Stimulated activated CD8-positive, alpha-beta memory T cell treated with anti-CD3 and anti-CD28 coated beads, Interleukin-7, amount 100 ng/mL, for 48 hours (primary cell): ENCODE measurements at regions not wholly inside any gene's neighbourhood (a gene's known extent, or its start where the extent isn't known, plus 50 kb on each side); places are given as distances from the start of the nearest gene placed in this dataset.

Experiments used
- DNase-seq, 2 donors: peaks; one replicate each; pipeline ENCODE4 v3.0.0-alpha.2; 2020; ENCODE audit warnings: low read depth in 1 of 2; ENCODE audit errors: extremely low read depth in 1 of 2

- DNase-seq, result no peak
Observed at GRCh38 chr16:65545413-65545956, 423.6 kb upstream of the CDH11 start.

- no peak for DNase-seq
Observed at GRCh38 chr16:65543781-65544740, 422.2 kb upstream of the CDH11 start.

- no peak for DNase-seq
Observed at GRCh38 chr16:65541646-65542045, 419.8 kb upstream of the CDH11 start.

DNA sequence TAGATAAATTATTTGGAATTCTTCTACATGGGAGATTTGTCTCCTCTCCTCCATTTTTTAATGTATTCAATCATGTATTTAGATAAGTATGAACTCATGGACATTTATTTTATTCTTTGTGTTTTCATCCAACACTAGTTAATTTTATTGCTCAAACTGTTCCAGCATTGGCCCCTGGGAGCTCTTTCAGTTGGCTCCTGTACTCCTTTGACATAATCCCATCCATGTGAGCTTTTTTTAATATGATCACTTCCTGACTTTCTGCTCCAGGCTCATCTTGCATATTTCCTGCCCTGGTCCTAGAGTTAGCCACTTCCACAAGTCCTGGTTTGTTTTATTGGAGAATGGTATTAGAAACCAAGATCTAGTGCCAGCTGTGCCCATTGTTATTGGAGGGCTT lies 419.0 kb upstream of the CDH11 start:
- no peak for DNase-seq

DNA sequence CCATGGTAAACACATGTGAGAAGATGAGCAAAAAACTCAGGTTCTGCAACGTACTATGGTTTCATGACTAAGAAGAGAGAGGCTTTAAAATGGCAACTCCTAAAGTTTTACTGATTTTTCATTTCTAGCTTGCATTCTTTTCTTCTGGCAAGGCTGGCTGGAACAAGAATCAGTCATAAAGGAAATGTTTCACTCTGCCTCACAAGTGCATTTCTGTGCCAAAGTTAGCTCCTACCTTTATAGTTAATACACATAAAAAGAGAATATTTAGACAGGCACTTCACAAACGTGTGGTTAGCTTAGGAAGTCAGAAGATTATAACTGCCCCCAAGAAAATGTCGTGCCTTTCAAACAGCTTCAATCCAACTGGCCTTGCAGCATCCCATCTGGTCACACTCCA lies 417.1 kb upstream of the CDH11 start:
- DNase-seq, result no peak

GRCh38 chr16:65537336-65537735 lies 415.5 kb upstream of the CDH11 start:
- DNase-seq, result no peak

- no peak for DNase-seq
Observed at GRCh38 chr16:65534121-65534528, 412.3 kb upstream of the CDH11 start.

- no peak for DNase-seq
Observed at GRCh38 chr16:65532846-65533245, 411.0 kb upstream of the CDH11 start.

DNA sequence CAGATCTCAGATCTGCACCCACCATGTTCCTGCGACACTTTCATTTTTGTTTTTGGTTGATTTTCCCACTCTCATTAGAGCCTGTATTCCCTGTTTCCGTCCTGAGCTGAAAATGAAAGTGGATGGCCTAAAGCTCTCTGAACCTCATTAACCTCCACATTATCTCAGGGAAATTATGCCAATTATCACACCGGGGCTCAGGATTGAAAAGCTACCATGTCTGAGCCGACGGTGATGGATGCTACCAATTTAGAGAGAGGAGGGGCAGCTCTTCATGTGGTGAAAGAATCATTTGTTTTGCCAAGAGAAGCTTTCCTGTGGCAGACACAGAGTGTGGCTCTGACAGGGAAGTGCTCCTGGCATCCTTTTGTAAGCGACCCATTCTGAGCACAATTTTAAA lies 410.4 kb upstream of the CDH11 start:
- DNase-seq, result no peak

- DNase-seq, result no peak
Observed at GRCh38 chr16:65531475-65531874, 409.6 kb upstream of the CDH11 start.

DNA sequence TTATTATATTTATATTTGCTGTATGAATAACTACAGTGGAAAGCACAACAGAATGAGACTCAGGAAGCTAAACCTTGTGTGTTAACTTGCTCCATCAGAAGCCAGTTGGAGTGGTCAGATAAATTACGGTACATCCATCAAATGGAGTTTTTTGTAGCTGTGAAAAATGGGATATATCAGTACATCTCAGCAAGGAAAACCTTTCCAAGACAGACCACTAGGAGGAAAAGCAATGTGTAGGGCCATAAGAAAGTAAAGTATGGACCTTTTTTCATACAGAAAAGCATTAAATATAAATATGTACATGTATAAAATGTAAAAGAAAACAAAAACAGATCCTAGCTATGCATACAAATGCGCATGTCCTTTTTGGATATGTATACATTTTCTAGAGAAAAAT lies 403.8 kb upstream of the CDH11 start:
- DNase-seq, result no peak

GRCh38 chr16:65524997-65525396 lies 403.1 kb upstream of the CDH11 start:
- DNase-seq, result no peak

- no peak for DNase-seq
Observed at GRCh38 chr16:65524231-65524630, 402.4 kb upstream of the CDH11 start.

DNA sequence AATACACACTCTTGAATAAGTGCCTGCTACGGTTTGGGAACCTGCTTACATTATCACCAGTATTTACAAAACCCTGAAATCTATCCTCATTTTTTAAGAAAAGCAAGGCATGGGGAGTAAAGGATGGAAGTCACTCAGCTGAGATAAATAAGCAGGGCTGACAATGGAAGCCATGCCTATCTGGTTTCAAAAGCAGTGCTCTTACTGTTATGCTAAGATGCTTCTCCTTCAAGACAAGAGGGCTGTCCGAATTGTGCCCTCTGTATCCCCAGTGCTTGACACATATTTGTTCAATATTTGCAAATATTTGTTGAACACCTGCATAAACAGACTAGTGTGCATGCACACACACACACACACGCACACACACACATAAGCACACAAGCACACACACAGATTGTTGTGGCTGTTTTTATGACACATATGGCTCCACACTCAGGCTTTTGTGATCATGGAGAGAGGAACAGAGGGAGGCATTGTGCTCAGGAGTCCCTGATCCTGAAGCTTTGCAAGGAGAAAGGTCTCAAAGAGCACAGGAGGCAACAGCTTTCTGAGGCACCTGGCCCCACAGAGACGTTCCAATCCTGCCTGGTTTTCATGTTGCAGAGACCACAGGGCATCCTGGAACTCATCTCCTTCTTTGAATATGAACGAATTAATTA lies 401.6 kb upstream of the CDH11 start:
- no peak for DNase-seq

GRCh38 chr16:65522412-65522811 lies 400.5 kb upstream of the CDH11 start:
- DNase-seq, result no peak

DNA sequence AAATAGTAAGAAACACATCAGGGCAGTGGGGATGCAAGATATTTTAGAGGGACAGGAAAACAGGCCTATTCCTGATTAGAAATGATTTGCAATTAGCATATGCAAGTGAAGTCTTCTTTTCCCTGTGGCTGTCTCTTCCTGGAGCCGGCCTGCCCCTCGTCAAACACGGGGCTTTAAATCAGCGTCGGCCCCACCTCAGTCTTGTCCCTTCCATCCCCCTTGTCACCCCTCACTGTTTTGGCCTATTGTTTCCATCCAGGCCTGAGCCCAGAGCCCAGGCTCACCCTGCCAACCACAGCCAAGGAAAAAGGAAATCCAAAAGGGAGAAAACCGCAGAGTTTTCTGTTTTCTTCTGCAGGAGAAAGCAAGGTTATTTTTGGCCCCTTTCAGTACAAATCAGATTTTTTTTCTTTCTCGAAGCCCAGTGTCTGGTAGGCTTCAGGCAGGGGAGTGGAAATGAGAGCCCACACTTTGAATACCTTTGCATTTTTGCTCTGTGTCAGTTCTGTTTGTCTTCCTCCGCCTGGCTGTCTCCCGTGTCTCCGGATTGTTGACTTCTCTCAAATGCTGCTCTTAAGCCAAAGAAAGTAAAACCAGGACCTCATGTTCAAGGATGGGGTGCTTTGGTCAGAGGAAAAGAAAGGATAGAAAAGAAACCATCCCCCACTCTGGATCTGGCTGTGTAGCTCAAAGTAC lies 399.9 kb upstream of the CDH11 start:
- DNase-seq, result no peak

- DNase-seq, result no peak
Observed at GRCh38 chr16:65519402-65519801, 397.5 kb upstream of the CDH11 start.

DNA sequence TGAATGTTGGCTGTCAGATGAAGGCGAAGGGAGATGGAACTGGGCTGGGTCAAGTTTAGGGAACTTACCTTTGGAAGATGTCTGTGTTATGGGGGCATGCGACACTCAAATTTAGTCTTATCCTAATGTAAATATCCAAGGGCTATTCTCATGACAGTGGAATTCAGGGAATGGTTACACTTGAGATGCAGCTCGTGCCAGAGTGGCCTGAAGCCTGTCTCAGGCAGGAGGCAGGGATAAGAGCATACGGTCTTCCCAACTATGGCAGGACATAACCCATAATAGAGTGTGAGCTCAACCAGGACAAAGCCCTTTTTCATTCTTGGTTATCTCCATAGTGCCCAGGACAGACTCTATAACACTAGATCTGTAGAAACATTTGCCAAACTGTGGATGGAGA lies 393.3 kb upstream of the CDH11 start:
- DNase-seq, result no peak

- DNase-seq, result no peak
Observed at GRCh38 chr16:65510850-65511249, 389.0 kb upstream of the CDH11 start.

- DNase-seq, result no peak
Observed at GRCh38 chr16:65510241-65510640, 388.4 kb upstream of the CDH11 start.

- DNase-seq, result no peak
Observed at GRCh38 chr16:65509172-65509571, 387.3 kb upstream of the CDH11 start.
